ENCODE measurements at regions not wholly inside any gene's neighbourhood (a gene's known extent, or its start where the extent isn't known, plus 50 kb on each side); places are given as distances from the start of the nearest gene placed in this dataset.

GRCh38 chr2:189249901-189250300 is 70.3 kb upstream of the COL5A2 start:
- Histone ChIP-seq H3K4me1 (ENCODE audit: control insufficient read depth, insufficient read depth, low read length) (no peaks in the 10 kb centered on the region), H3K27ac (ENCODE audit: control insufficient read depth, insufficient read depth) (no peak overlapping the region), H3K9ac (ENCODE audit: control insufficient read depth, insufficient read depth, low read length) (no peak overlapping the region), H4K20me1 (ENCODE audit: control insufficient read depth, insufficient read depth) (no peaks in the 10 kb centered on the region), H3K79me2 (ENCODE audit: control insufficient read depth, insufficient read depth, low read length) (no peaks in the 10 kb centered on the region), H3K36me3 (ENCODE audit: control insufficient read depth in 2 of 2, insufficient read depth in 2 of 2, low read length in 1 of 2) (no peaks in the 10 kb centered on the region), H3K27me3 (replicated peaks in 1 of 2; ENCODE audit: control insufficient read depth in 2 of 2, insufficient read depth in 2 of 2, low read length in 1 of 2) (no peaks in the 10 kb centered on the region), H3K9me3 (replicated peaks; ENCODE audit: control insufficient read depth, insufficient read depth, low read length) (no peaks in the 10 kb centered on the region), H3K4me2 (ENCODE audit: control insufficient read depth, insufficient read depth) (no peak overlapping the region), H3K4me3 (no peak overlapping the region), H2AFZ (ENCODE audit: control insufficient read depth, low read depth, low read length) (no peak overlapping the region)
- ChIA-PET SMC1A (ENCODE audit: uncharacterized antibody, unreplicated experiment) (no interaction called here), RAD21 (ENCODE audit: unreplicated experiment) (no interaction called here), POLR2A (no interaction called here), CTCF (no interaction called here)
- in situ Hi-C loops (cut with MboI) (no loop called here), intact Hi-C loops (cut with micrococcal nuclease; ENCODE audit: unreplicated experiment) (no loop called here)
- DNase-seq (ENCODE audit: low read depth, low spot score) (no peak), FAIRE-seq (no peak), ATAC-seq (no peak)
- BruUV-seq (replicated peaks) = no TSS peak
- WGBS (ENCODE audit: insufficient coverage, insufficient replicate concordance, low lambda C conversion rate, missing lambda C conversion rate) = 19% methylated on average over 5 of the region's 5 CpGs
- TF ChIP-seq NR2F1 (conservative IDR thresholded peaks at IDR 0.05) = no peak
- no peak for TF ChIP-seq PAX8 (IDR thresholded peaks at IDR 0.05)
- TF ChIP-seq, protein P1, sequence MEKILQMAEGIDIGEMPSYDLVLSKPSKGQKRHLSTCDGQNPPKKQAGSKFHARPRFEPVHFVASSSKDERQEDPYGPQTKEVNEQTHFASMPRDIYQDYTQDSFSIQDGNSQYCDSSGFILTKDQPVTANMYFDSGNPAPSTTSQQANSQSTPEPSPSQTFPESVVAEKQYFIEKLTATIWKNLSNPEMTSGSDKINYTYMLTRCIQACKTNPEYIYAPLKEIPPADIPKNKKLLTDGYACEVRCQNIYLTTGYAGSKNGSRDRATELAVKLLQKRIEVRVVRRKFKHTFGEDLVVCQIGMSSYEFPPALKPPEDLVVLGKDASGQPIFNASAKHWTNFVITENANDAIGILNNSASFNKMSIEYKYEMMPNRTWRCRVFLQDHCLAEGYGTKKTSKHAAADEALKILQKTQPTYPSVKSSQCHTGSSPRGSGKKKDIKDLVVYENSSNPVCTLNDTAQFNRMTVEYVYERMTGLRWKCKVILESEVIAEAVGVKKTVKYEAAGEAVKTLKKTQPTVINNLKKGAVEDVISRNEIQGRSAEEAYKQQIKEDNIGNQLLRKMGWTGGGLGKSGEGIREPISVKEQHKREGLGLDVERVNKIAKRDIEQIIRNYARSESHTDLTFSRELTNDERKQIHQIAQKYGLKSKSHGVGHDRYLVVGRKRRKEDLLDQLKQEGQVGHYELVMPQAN (conservative IDR thresholded peaks at IDR 0.05) = no peak
- TF ChIP-seq, protein P2, sequence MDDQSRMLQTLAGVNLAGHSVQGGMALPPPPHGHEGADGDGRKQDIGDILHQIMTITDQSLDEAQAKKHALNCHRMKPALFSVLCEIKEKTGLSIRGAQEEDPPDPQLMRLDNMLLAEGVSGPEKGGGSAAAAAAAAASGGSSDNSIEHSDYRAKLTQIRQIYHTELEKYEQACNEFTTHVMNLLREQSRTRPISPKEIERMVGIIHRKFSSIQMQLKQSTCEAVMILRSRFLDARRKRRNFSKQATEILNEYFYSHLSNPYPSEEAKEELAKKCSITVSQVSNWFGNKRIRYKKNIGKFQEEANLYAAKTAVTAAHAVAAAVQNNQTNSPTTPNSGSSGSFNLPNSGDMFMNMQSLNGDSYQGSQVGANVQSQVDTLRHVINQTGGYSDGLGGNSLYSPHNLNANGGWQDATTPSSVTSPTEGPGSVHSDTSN (IDR thresholded peaks at IDR 0.05; ENCODE audit: insufficient replicate concordance, low read depth, low read length) = no peak
- TF ChIP-seq, protein P3, sequence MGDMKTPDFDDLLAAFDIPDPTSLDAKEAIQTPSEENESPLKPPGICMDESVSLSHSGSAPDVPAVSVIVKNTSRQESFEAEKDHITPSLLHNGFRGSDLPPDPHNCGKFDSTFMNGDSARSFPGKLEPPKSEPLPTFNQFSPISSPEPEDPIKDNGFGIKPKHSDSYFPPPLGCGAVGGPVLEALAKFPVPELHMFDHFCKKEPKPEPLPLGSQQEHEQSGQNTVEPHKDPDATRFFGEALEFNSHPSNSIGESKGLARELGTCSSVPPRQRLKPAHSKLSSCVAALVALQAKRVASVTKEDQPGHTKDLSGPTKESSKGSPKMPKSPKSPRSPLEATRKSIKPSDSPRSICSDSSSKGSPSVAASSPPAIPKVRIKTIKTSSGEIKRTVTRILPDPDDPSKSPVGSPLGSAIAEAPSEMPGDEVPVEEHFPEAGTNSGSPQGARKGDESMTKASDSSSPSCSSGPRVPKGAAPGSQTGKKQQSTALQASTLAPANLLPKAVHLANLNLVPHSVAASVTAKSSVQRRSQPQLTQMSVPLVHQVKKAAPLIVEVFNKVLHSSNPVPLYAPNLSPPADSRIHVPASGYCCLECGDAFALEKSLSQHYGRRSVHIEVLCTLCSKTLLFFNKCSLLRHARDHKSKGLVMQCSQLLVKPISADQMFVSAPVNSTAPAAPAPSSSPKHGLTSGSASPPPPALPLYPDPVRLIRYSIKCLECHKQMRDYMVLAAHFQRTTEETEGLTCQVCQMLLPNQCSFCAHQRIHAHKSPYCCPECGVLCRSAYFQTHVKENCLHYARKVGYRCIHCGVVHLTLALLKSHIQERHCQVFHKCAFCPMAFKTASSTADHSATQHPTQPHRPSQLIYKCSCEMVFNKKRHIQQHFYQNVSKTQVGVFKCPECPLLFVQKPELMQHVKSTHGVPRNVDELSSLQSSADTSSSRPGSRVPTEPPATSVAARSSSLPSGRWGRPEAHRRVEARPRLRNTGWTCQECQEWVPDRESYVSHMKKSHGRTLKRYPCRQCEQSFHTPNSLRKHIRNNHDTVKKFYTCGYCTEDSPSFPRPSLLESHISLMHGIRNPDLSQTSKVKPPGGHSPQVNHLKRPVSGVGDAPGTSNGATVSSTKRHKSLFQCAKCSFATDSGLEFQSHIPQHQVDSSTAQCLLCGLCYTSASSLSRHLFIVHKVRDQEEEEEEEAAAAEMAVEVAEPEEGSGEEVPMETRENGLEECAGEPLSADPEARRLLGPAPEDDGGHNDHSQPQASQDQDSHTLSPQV (IDR thresholded peaks at IDR 0.05) = no peak
- TF ChIP-seq TCF7 (IDR thresholded peaks at IDR 0.05; ENCODE audit: borderline replicate concordance) = no peak
- no peak for TF ChIP-seq SUPT20H (IDR thresholded peaks at IDR 0.05; ENCODE audit: borderline replicate concordance, control insufficient read depth, low read depth, low read length)
- TF ChIP-seq HSF1 (IDR thresholded peaks at IDR 0.05; ENCODE audit: low read depth, low read length) = no peak
- TF ChIP-seq RFX5 (IDR thresholded peaks at IDR 0.05; ENCODE audit: low read depth, low read length) = no peak
- no peak for TF ChIP-seq ZNF687 (IDR thresholded peaks at IDR 0.05)
- no peak for TF ChIP-seq KAT2A (conservative IDR thresholded peaks at IDR 0.05; ENCODE audit: control insufficient read depth, low read depth, low read length)
- no peak for TF ChIP-seq IKZF1 (conservative IDR thresholded peaks at IDR 0.05)

Measured in GM12878 (cell line).